ENCODE measurements at regions not wholly inside any gene's neighbourhood (a gene's known extent, or its start where the extent isn't known, plus 50 kb on each side); places are given as distances from the start of the nearest gene placed in this dataset.

GRCh38 chr3:5401002-5401401 is 213.5 kb downstream of the EDEM1 start:
- Mint-ChIP-seq H3K9me3 (peaks cover 0 to 7% of the 10 kb centered on the region in 2 donors), H3K4me3 (no peak overlapping the region), H3K27me3 (peaks cover 3 to 15% of the 10 kb centered on the region in 2 donors), H3K4me1 (peaks cover 0 to 2% of the 10 kb centered on the region in 2 donors), H3K27ac (no peak overlapping the region), H3K36me3 (peaks cover 0 to 4% of the 10 kb centered on the region in 2 donors)
- DNase-seq (no peak), ATAC-seq (replicated peaks) (no peak)

- Mint-ChIP-seq H3K9me3 (peaks cover 0 to 8% of the 10 kb centered on the region in 2 donors), H3K4me1 (peaks cover 1 to 7% of the 10 kb centered on the region in 2 donors), H3K27me3 (peaks cover 18 to 31% of the 10 kb centered on the region in 2 donors), H3K36me3 (no peaks in the 10 kb centered on the region), H3K4me3 (no peak overlapping the region), H3K27ac (no peak overlapping the region)
- ATAC-seq (replicated peaks): no peak
- no peak for DNase-seq
Observed at GRCh38 chr3:5404718-5405117, 217.2 kb downstream of the EDEM1 start.

GRCh38 chr3:5411786-5412185 is 224.3 kb downstream of the EDEM1 start:
- Mint-ChIP-seq H3K27me3 (peaks cover 20 to 40% of the 10 kb centered on the region in 2 donors), H3K4me3 (no peak overlapping the region), H3K36me3 (peaks cover 6 to 9% of the 10 kb centered on the region in 2 donors), H3K27ac (no peak overlapping the region), H3K9me3 (peaks cover 0 to 14% of the 10 kb centered on the region in 2 donors), H3K4me1 (peaks cover 1 to 7% of the 10 kb centered on the region in 2 donors)
- DNase-seq (no peak), ATAC-seq (replicated peaks) (no peak)

GRCh38 chr3:5423076-5423475 is 235.6 kb downstream of the EDEM1 start:
- no peak overlapping the region for H3K27ac Mint-ChIP-seq
- peaks cover 12 to 14% of the 10 kb centered on the region in 2 donors for H3K4me1 Mint-ChIP-seq

GRCh38 chr3:5423523-5423922 is 236.0 kb downstream of the EDEM1 start:
- Mint-ChIP-seq H3K27me3 (peaks cover 6 to 12% of the 10 kb centered on the region in 2 donors), H3K4me3 (no peak overlapping the region), H3K27ac (peak overlapping the region; percentile 56), H3K36me3 (no peaks in the 10 kb centered on the region), H3K4me1 (peaks cover 16 to 18% of the 10 kb centered on the region in 2 donors), H3K9me3 (no peaks in the 10 kb centered on the region)
- no peak for DNase-seq
- ATAC-seq (replicated peaks): no peak

More at GRCh38 chr3:5423076-5423475, 235.6 kb downstream of the EDEM1 start:
- ATAC-seq (replicated peaks) (peak; percentile 23 to 42), DNase-seq (no peak)
- no peak overlapping the region for H3K4me3 Mint-ChIP-seq
- H3K27me3 Mint-ChIP-seq: peaks cover 1 to 9% of the 10 kb centered on the region in 2 donors
- H3K9me3 Mint-ChIP-seq: peaks cover 0 to 2% of the 10 kb centered on the region in 2 donors
- H3K36me3 Mint-ChIP-seq: no peaks in the 10 kb centered on the region

GRCh38 chr3:5425371-5425770 is 237.9 kb downstream of the EDEM1 start:
- no peak overlapping the region for H3K27ac Mint-ChIP-seq
- H3K27me3 Mint-ChIP-seq: peaks cover 7 to 12% of the 10 kb centered on the region in 2 donors
- no peaks in the 10 kb centered on the region for H3K9me3 Mint-ChIP-seq
- DNase-seq (no peak), ATAC-seq (replicated peaks) (no peak)
- H3K36me3 Mint-ChIP-seq: no peaks in the 10 kb centered on the region
- peaks cover 26 to 33% of the 10 kb centered on the region in 2 donors for H3K4me1 Mint-ChIP-seq
- no peak overlapping the region for H3K4me3 Mint-ChIP-seq

GRCh38 chr3:5426094-5426883 is 238.8 kb downstream of the EDEM1 start:
- H3K9me3 Mint-ChIP-seq: no peaks in the 10 kb centered on the region
- DNase-seq (peak; percentile 39), ATAC-seq (replicated peaks) (peak; percentile 60 to 71)
- no peak overlapping the region for H3K27ac Mint-ChIP-seq
- H3K36me3 Mint-ChIP-seq: no peaks in the 10 kb centered on the region
- peaks cover 7 to 12% of the 10 kb centered on the region in 2 donors for H3K27me3 Mint-ChIP-seq
- no peak overlapping the region for H3K4me3 Mint-ChIP-seq
- peaks cover 26 to 42% of the 10 kb centered on the region in 2 donors for H3K4me1 Mint-ChIP-seq

GRCh38 chr3:5427021-5427420 is 239.5 kb downstream of the EDEM1 start:
- H3K36me3 Mint-ChIP-seq: no peaks in the 10 kb centered on the region
- no peaks in the 10 kb centered on the region for H3K9me3 Mint-ChIP-seq
- H3K27me3 Mint-ChIP-seq: peaks cover 7 to 12% of the 10 kb centered on the region in 2 donors
- peaks cover 32 to 49% of the 10 kb centered on the region in 2 donors for H3K4me1 Mint-ChIP-seq
- no peak for ATAC-seq (replicated peaks)
- DNase-seq: no peak
- H3K27ac Mint-ChIP-seq: no peak overlapping the region
- no peak overlapping the region for H3K4me3 Mint-ChIP-seq

GRCh38 chr3:5427938-5428337 is 240.4 kb downstream of the EDEM1 start:
- Mint-ChIP-seq H3K9me3 (no peaks in the 10 kb centered on the region), H3K27ac (no peak overlapping the region), H3K4me1 (peaks cover 33 to 54% of the 10 kb centered on the region in 2 donors), H3K36me3 (no peaks in the 10 kb centered on the region), H3K27me3 (peaks cover 7 to 12% of the 10 kb centered on the region in 2 donors), H3K4me3 (no peak overlapping the region)
- DNase-seq (no peak), ATAC-seq (replicated peaks) (no peak)

- Mint-ChIP-seq H3K27ac (peak overlapping the region; percentile 52), H3K27me3 (peaks cover 7 to 12% of the 10 kb centered on the region in 2 donors), H3K9me3 (no peaks in the 10 kb centered on the region), H3K4me1 (peaks cover 31 to 50% of the 10 kb centered on the region in 2 donors), H3K36me3 (no peaks in the 10 kb centered on the region), H3K4me3 (peak overlapping the region; percentile 23 to 70)
- ATAC-seq (replicated peaks) (peak; percentile 86 to 88), DNase-seq (peak; percentile 36)
Observed at GRCh38 chr3:5428607-5429516, 241.4 kb downstream of the EDEM1 start.

- ATAC-seq (replicated peaks) (no peak), DNase-seq (no peak)
- Mint-ChIP-seq H3K4me3 (no peak overlapping the region), H3K27ac (no peak overlapping the region), H3K27me3 (peaks cover 7 to 12% of the 10 kb centered on the region in 2 donors), H3K9me3 (no peaks in the 10 kb centered on the region), H3K36me3 (no peaks in the 10 kb centered on the region), H3K4me1 (peaks cover 35 to 55% of the 10 kb centered on the region in 2 donors)
Observed at GRCh38 chr3:5429517-5429890, 242.0 kb downstream of the EDEM1 start.

GRCh38 chr3:5430701-5431100 is 243.2 kb downstream of the EDEM1 start:
- Mint-ChIP-seq H3K4me1 (peaks cover 36 to 64% of the 10 kb centered on the region in 2 donors), H3K27ac (peak overlapping the region; percentile 69), H3K4me3 (no peak overlapping the region), H3K9me3 (no peaks in the 10 kb centered on the region), H3K27me3 (peaks cover 7 to 12% of the 10 kb centered on the region in 2 donors), H3K36me3 (no peaks in the 10 kb centered on the region)
- ATAC-seq (replicated peaks) (no peak), DNase-seq (no peak)

GRCh38 chr3:5431146-5431545 is 243.6 kb downstream of the EDEM1 start:
- no peaks in the 10 kb centered on the region for H3K36me3 Mint-ChIP-seq

GRCh38 chr3:5431811-5432378 is 244.4 kb downstream of the EDEM1 start:
- Mint-ChIP-seq H3K4me1 (peaks cover 29 to 58% of the 10 kb centered on the region in 2 donors), H3K9me3 (no peaks in the 10 kb centered on the region), H3K36me3 (no peaks in the 10 kb centered on the region), H3K4me3 (no peak overlapping the region), H3K27ac (no peak overlapping the region), H3K27me3 (peaks cover 7% of the 10 kb centered on the region in 2 donors)
- ATAC-seq (replicated peaks) (peak; percentile 73 to 74), DNase-seq (peak; percentile 20)

More at GRCh38 chr3:5431146-5431545, 243.6 kb downstream of the EDEM1 start:
- Mint-ChIP-seq H3K4me1 (peaks cover 34 to 64% of the 10 kb centered on the region in 2 donors), H3K27me3 (peaks cover 7 to 12% of the 10 kb centered on the region in 2 donors), H3K27ac (no peak overlapping the region), H3K9me3 (no peaks in the 10 kb centered on the region), H3K4me3 (no peak overlapping the region)
- DNase-seq: no peak
- ATAC-seq (replicated peaks): no peak

Measured in stimulated activated naive B cell treated with anti-CD40 and anti-IgM and Interleukin-4, amounts not matched to agents 10 μg/mL and 1 μg/mL and 100 μg/mL, for 72 hours (primary cell).